CD4-positive, alpha-beta T cell (primary cell): ENCODE measurements at regions not wholly inside any gene's neighbourhood (a gene's known extent, or its start where the extent isn't known, plus 50 kb on each side); places are given as distances from the start of the nearest gene placed in this dataset.
"Not testable (repeated sequence)": the region's sequence is repeated elsewhere in the genome, so short reads cannot be mapped to it uniquely, and the experiment has no call there.

Experiments used
- ATAC-seq: fragments of 200-7000 bp; cut with Tn5 transposase; one replicate; pipeline ENCODE4 v1.10.0; 2022; ENCODE audit warnings: mild to moderate bottlenecking; ENCODE audit not compliant: poor library complexity
- CTCF ChIA-PET: fragments of 350-600 bp; sonication (Branson Sonifier 250); formaldehyde crosslinking; loops from one replicate; lab custom pipeline; 2021; ENCODE audit warnings: antibody characterized with exemption, inconsistent platforms; lab: Charles Lee
- POLR2A ChIA-PET: fragments of 350-600 bp; sonication (Branson Sonifier 250); formaldehyde crosslinking; loops from one replicate; lab custom pipeline; 2021; ENCODE audit warnings: antibody characterized with exemption, inconsistent platforms; lab: Charles Lee
- DNase-seq, 14 experiments: peaks; one replicate each; pipeline ENCODE4 v3.0.0-alpha.2; 2013 to 2020; ENCODE audit warnings: mixed read lengths in 2 of 14
- H3K27ac ChIP-seq, 2 donors: one replicate each; pipeline versions ENCODE4 v1.5.1 to v1.7.0; 2013; ENCODE audit warnings: low read length in 2 of 2, low read depth in 1 of 2, mild to moderate bottlenecking in 1 of 2
- H3K27me3 ChIP-seq, 2 experiments: 1 replicate in 1 of 2; 2 replicates in 1 of 2; pipeline versions ENCODE4 v1.6.1 to v1.7.0; 2013; ENCODE audit warnings: low read length in 2 of 2, control low read depth in 1 of 2, mild to moderate bottlenecking in 1 of 2, moderate library complexity in 1 of 2; ENCODE audit not compliant: insufficient read depth in 2 of 2, control insufficient read depth in 1 of 2
- H3K36me3 ChIP-seq: one replicate; pipeline ENCODE4 v1.6.1; 2013; ENCODE audit warnings: low read length, control low read depth; ENCODE audit not compliant: insufficient read depth
- H3K4me1 ChIP-seq: one replicate; pipeline ENCODE4 v1.6.1; 2013; ENCODE audit warnings: low read length, control low read depth; ENCODE audit not compliant: insufficient read depth
- H3K4me3 ChIP-seq: one replicate; pipeline ENCODE4 v1.5.1; 2013; ENCODE audit warnings: mild to moderate bottlenecking, low read length, moderate library complexity
- H3K9me3 ChIP-seq, 2 experiments: 1 replicate in 1 of 2; 2 replicates in 1 of 2; pipeline versions ENCODE4 v1.6.1 to v1.7.0; 2013; ENCODE audit warnings: low read length in 2 of 2, mild to moderate bottlenecking in 2 of 2, control low read depth in 1 of 2, moderate library complexity in 1 of 2; ENCODE audit not compliant: control insufficient read depth in 1 of 2, insufficient read depth in 1 of 2
- H3K27ac Mint-ChIP-seq: one replicate; pipeline ENCODE4 v1.8.0; 2020; ENCODE audit warnings: mixed read lengths
- H3K27me3 Mint-ChIP-seq: one replicate; pipeline ENCODE4 v1.8.0; 2021; ENCODE audit warnings: mixed read lengths
- H3K36me3 Mint-ChIP-seq: one replicate; pipeline ENCODE4 v1.8.0; 2021; ENCODE audit warnings: low read depth, mixed read lengths
- H3K4me1 Mint-ChIP-seq: one replicate; pipeline ENCODE4 v1.8.0; 2021; ENCODE audit warnings: low read depth, mixed read lengths
- H3K4me3 Mint-ChIP-seq: one replicate; pipeline ENCODE4 v1.8.0; 2020; ENCODE audit warnings: mild to moderate bottlenecking, mixed read lengths
- H3K9me3 Mint-ChIP-seq: one replicate; pipeline ENCODE4 v1.8.0; 2020; ENCODE audit warnings: mixed read lengths
- intact Hi-C, 2 experiments: fragments of 100-400 bp; cut with DNase I in 1 of 2; cut with micrococcal nuclease in 1 of 2; formaldehyde crosslinking; loops; one replicate each; pipeline versions ENCODE4 v1.15.1 to v1.9.0; 2023 to 2025; cut with DNase I, micrococcal nuclease
- TF ChIP-seq, protein P1 (sequence below): fragments of 200-600 bp; IDR thresholded peaks from one replicate; pipeline ENCODE4 v1.8.0; 2022; ENCODE audit warnings: antibody characterized with exemption, mild to moderate bottlenecking

DNA sequence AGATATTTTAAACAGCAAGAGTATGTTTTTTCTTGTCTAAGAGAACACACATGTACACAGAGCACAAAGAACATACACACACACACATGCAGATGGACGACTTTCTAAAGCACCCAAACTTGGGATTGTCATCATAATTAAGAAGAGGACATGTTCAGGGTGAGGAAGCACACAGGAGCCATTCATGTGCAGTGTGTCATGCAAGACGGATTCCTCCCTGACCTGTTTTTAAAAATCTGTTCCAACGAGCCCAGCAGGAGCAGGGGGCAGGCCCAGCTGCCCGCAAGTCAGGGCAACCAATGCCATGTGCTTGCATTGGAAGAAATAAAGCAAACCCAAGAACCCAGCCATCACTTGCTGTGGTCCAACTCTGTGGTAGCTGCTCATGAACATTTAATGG is 167.3 kb upstream of the ZNF644 start:
- no peaks in the 10 kb centered on the region for H3K4me1 Mint-ChIP-seq
- H3K4me3 ChIP-seq = no peak overlapping the region
- no peaks in the 10 kb centered on the region for H3K9me3 ChIP-seq
- no peak overlapping the region for H3K27ac Mint-ChIP-seq
- peaks cover 5% of the 10 kb centered on the region for H3K9me3 Mint-ChIP-seq
- TF ChIP-seq, protein P1, sequence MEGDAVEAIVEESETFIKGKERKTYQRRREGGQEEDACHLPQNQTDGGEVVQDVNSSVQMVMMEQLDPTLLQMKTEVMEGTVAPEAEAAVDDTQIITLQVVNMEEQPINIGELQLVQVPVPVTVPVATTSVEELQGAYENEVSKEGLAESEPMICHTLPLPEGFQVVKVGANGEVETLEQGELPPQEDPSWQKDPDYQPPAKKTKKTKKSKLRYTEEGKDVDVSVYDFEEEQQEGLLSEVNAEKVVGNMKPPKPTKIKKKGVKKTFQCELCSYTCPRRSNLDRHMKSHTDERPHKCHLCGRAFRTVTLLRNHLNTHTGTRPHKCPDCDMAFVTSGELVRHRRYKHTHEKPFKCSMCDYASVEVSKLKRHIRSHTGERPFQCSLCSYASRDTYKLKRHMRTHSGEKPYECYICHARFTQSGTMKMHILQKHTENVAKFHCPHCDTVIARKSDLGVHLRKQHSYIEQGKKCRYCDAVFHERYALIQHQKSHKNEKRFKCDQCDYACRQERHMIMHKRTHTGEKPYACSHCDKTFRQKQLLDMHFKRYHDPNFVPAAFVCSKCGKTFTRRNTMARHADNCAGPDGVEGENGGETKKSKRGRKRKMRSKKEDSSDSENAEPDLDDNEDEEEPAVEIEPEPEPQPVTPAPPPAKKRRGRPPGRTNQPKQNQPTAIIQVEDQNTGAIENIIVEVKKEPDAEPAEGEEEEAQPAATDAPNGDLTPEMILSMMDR = no peak
- H3K4me3 Mint-ChIP-seq = no peak overlapping the region
- no peaks in the 10 kb centered on the region for H3K36me3 Mint-ChIP-seq
- H3K27ac ChIP-seq = no peak overlapping the region
- no peak for DNase-seq
- H3K36me3 ChIP-seq = no peaks in the 10 kb centered on the region
- peaks cover 0 to 2% of the 10 kb centered on the region in 2 experiments for H3K27me3 ChIP-seq
- H3K4me1 ChIP-seq = no peaks in the 10 kb centered on the region
- ChIA-PET CTCF (no interaction called here), POLR2A (no interaction called here)
- peaks cover 35% of the 10 kb centered on the region for H3K27me3 Mint-ChIP-seq
- intact Hi-C loops = no loop called here
- no peak for ATAC-seq

DNA sequence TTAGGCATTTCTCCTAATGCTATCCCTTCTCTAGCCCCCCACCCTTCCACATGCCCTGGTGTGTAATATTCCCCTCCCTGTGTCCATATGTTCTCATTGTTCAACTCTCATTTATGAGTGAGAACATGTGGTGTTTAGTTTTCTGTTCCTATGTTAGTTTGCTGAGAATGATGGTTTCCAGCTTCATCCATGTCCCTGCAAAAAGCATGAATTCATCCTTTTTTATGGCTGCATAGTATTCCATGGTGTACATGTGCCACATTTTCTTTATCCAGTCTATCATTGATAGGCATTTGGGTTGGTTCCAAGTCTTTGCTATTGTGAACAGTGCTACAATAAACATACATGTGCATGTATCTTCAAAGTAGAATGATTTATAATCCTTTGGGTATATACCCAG is 161.0 kb upstream of the ZNF644 start:
- H3K36me3 ChIP-seq, H3K36me3 Mint-ChIP-seq, H3K9me3 ChIP-seq, H3K4me1 ChIP-seq, H3K27ac ChIP-seq, DNase-seq, H3K27me3 ChIP-seq, H3K4me3 Mint-ChIP-seq, intact Hi-C loops, CTCF ChIA-PET, H3K4me1 Mint-ChIP-seq, H3K4me3 ChIP-seq, ATAC-seq, H3K27ac Mint-ChIP-seq, POLR2A ChIA-PET: not testable (repeated sequence)
- peaks cover 15% of the 10 kb centered on the region for H3K9me3 Mint-ChIP-seq
- H3K27me3 Mint-ChIP-seq = peaks cover 22% of the 10 kb centered on the region

DNA sequence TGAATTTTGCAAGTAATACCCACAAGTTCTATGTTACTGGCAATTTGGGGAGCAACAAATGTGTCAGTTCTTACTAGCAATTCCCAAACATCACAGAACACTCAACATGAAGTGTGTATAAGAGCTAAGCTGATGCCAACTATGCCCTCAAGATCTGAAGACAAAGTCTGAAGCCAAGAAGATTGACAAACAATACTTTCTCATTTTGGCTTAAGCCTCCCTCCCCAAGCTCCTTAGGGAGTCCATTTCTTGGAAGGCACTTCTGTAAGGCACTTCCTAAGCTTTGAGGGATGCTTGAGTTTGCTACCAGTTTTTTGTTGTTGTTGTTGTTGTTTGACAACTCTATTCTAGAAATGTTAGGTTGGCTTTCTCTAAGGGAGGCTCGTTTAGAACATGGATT is 154.4 kb upstream of the ZNF644 start:
- no peaks in the 10 kb centered on the region for H3K36me3 ChIP-seq
- POLR2A ChIA-PET = no interaction called here
- peaks cover 5 to 21% of the 10 kb centered on the region in 2 experiments for H3K27me3 ChIP-seq

More for the DNA sequence above, 154.4 kb upstream of the ZNF644 start:
- no peak overlapping the region for H3K4me3 Mint-ChIP-seq
- no peaks in the 10 kb centered on the region for H3K36me3 Mint-ChIP-seq
- ATAC-seq (no peak), DNase-seq (no peak)
- no peak overlapping the region for H3K27ac Mint-ChIP-seq
- intact Hi-C loops = no loop called here
- no peak overlapping the region for H3K27ac ChIP-seq
- H3K27me3 Mint-ChIP-seq = peaks cover 63% of the 10 kb centered on the region
- no peaks in the 10 kb centered on the region for H3K9me3 Mint-ChIP-seq
- CTCF ChIA-PET = interaction anchor here (1.2 kb wide), 1 partner anchor 11 kb away, joined by 3 read pairs; no protein-coding TSS in a partner anchor
- H3K9me3 ChIP-seq = no peaks in the 10 kb centered on the region
- no peaks in the 10 kb centered on the region for H3K4me1 Mint-ChIP-seq
- no peak overlapping the region for H3K4me3 ChIP-seq
- TF ChIP-seq, protein P1 = no peak
- H3K4me1 ChIP-seq = no peaks in the 10 kb centered on the region
